Mononuclear cell (primary cell): ENCODE measurements at regions not wholly inside any gene's neighbourhood (a gene's known extent, or its start where the extent isn't known, plus 50 kb on each side); places are given as distances from the start of the nearest gene placed in this dataset.

Source experiments
- H3K27me3 ChIP-seq: 2 replicates; pipeline ENCODE4 v1.6.0; 2011; ENCODE audit warnings: low read length, control low read depth; ENCODE audit not compliant: insufficient read depth
- H3K4me1 ChIP-seq: 2 replicates; pipeline ENCODE4 v1.5.1; 2011; ENCODE audit warnings: mild to moderate bottlenecking, low read length, control low read depth; ENCODE audit not compliant: insufficient read depth
- H3K4me3 ChIP-seq: 2 replicates; pipeline ENCODE4 v1.5.1; 2011; ENCODE audit warnings: mild to moderate bottlenecking, low read length, moderate library complexity
- H3K9me3 ChIP-seq: 2 replicates; pipeline ENCODE4 v1.5.1; 2011; ENCODE audit warnings: low read depth, mild to moderate bottlenecking, control low read depth, low read length

DNA sequence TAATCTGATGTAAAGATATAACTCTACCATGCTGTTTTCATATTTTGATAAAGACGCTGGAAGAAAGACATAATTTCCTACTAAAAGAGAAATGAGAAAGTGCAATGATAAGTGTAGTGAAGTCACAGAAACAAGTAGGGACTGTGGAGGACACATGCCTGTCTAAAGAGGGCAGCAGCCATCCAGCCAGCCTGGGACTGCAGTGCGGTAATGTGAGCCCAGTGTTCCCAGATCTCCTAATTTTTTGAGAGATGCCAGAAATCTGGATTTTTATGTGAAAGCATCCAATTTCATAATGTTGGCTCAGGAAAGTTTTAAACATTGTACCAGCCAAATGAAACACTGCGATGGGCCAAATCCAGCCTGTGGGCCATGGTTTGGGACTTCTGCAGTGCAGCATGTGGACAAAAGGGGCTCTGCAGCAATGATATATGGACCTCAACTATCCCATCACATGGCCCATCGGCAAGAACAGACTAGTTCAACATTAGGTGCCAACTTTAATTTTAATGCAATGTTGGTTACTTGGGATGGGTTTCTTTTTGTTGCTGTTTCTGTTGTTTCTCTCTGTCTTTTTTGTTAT, 329.5 kb downstream of the LTN1 start:
- Histone ChIP-seq H3K27me3 (no peaks in the 10 kb centered on the region), H3K4me1 (no peaks in the 10 kb centered on the region), H3K4me3 (no peak overlapping the region), H3K9me3 (no peaks in the 10 kb centered on the region)

DNA sequence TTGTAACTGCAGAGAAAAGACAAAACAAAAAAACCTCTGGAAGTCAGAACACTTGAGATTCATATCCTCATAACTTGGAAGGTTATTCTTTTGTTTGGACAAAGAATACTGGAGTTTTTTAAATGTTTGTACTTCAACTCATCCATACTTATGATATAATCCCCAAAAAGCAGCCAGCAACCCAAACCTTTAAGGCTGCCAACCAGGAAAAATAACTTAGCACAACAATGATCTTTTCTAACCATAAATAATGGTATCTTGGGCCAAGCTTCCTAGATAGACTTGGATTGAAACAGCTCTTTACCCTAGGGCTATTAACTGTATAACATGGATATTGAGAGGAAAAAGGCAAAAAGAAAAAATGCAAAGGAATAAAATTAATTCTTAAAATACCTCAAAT, 335.1 kb downstream of the LTN1 start:
- Histone ChIP-seq H3K9me3 (no peaks in the 10 kb centered on the region), H3K4me1 (no peaks in the 10 kb centered on the region), H3K4me3 (no peak overlapping the region)

DNA sequence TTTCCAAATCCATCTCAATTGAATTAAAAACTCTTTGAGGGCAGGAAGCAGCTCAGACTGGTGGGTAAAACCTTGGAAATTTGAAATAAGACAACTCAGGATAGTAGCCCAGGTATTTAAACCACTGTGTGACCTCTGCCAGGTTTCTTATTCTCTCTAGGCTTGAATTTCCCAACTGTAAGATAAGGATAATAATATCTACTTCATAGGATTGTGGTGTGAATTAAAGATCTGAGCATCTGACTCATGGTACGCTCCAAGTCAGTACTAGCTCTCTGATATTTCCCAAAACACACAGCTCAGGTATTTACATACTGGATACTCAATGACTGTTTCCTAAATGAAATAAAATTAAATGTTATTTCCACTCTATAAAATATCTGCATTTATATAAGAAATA, 337.2 kb downstream of the LTN1 start:
- H3K4me3 ChIP-seq = no peak overlapping the region
- no peaks in the 10 kb centered on the region for H3K4me1 ChIP-seq
- H3K9me3 ChIP-seq = no peaks in the 10 kb centered on the region
- no peaks in the 10 kb centered on the region for H3K27me3 ChIP-seq

More for the DNA sequence above, 335.1 kb downstream of the LTN1 start:
- no peaks in the 10 kb centered on the region for H3K27me3 ChIP-seq

DNA sequence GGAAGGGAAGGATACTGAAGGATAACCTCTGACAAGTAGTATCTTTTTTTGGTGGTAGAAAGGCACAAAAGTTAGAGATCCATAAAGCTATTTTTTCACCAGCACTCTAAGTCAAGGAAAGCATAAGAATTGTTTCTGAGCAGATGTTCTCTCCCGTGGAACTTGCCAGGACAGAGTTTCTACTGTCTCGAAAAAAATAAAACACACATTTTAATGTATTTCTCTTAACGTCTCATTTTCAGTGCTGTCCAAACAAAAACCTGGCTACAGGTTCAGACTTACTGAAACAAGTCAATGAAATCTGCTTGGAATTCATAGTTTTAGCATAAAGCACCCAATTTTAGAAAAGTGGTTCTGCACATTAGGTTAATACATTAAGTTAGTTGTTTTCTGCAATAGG, 338.3 kb downstream of the LTN1 start:
- H3K4me1 ChIP-seq = no peaks in the 10 kb centered on the region
- H3K9me3 ChIP-seq = no peaks in the 10 kb centered on the region
- no peak overlapping the region for H3K4me3 ChIP-seq
- no peaks in the 10 kb centered on the region for H3K27me3 ChIP-seq

DNA sequence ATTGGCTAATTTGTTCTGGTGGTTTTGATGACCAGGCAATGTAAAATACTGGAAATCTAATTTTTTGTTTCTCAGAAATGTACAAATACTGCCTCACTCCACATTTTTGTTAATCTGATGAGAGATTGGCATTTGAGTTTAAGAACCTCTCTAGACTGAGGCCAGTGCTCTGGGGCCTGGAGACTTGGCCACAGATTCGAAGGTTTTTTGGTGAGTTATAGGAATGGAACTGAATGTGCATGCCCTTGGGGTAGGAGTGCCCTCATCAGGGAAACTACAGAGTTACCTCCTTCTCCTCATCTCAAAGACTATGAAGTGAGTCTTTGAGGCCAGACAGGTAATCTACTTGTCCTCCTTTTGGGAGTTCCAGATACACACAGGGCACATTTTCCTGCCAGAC, 347.9 kb downstream of the LTN1 start:
- no peaks in the 10 kb centered on the region for H3K27me3 ChIP-seq
- no peak overlapping the region for H3K4me3 ChIP-seq

DNA sequence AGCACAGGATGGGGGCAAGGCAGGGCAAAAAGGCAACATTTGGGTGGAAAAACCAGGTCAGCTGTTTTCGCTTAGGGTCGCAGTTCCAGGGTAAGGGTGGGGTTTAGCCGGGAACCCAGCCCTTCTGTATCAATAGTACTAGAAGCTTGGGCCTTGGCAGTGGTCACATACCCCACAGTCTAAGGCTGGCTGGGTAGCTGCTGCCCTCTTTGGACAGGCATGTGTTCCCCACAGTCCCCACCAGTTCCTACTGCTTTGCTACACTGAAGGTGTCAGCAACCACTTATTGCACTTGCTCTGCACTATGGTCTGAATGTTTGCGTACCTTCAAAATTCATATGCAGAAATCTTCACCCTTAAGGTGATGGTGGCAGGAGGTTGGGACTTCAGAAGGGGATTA, 349.8 kb downstream of the LTN1 start:
- no peaks in the 10 kb centered on the region for H3K9me3 ChIP-seq
- H3K4me1 ChIP-seq = no peaks in the 10 kb centered on the region
- no peak overlapping the region for H3K4me3 ChIP-seq
- no peaks in the 10 kb centered on the region for H3K27me3 ChIP-seq

More for the DNA sequence above, 347.9 kb downstream of the LTN1 start:
- Histone ChIP-seq H3K9me3 (no peaks in the 10 kb centered on the region), H3K4me1 (no peaks in the 10 kb centered on the region)

DNA sequence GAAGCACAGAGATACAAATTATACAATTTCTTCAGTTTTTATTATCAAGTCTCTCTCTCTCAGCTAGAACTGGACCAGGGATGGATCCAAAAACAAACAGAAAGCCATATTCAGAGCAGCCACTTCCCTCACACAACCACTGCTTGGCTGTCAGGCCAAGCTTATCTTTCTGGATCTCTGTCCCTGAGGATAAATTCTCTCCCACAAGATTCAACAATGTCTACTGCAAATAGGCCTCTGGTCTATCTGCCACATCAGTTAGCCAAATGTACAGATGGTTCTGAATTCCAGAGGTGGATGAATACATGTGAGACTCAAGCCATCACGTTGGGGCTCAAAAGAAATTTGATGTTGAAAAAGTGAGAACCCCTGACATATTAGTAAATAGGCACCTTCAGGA, 350.9 kb downstream of the LTN1 start:
- H3K9me3 ChIP-seq = no peaks in the 10 kb centered on the region
- no peaks in the 10 kb centered on the region for H3K4me1 ChIP-seq
- no peak overlapping the region for H3K4me3 ChIP-seq
- no peaks in the 10 kb centered on the region for H3K27me3 ChIP-seq

DNA sequence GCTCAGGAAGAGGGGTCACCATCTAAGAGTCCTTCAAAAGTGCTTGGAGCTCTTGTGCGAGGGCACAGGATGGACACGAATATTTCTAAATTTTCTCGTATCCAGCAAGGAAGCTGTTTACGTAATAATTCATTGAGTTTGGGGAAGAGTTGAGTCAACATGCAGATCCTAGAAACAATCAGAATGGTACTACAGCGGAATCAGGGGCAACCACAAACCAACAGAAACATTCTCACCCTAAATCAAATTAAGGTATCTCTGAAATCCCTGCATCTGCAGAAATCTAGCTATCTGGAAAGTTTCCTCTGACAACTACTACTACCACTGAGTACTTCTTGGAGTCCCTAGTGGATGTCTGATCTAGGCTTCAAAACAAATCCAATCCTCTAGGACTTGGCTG, 352.4 kb downstream of the LTN1 start:
- H3K9me3 ChIP-seq = no peaks in the 10 kb centered on the region
- no peaks in the 10 kb centered on the region for H3K4me1 ChIP-seq
- H3K27me3 ChIP-seq = no peaks in the 10 kb centered on the region
- H3K4me3 ChIP-seq = no peak overlapping the region

DNA sequence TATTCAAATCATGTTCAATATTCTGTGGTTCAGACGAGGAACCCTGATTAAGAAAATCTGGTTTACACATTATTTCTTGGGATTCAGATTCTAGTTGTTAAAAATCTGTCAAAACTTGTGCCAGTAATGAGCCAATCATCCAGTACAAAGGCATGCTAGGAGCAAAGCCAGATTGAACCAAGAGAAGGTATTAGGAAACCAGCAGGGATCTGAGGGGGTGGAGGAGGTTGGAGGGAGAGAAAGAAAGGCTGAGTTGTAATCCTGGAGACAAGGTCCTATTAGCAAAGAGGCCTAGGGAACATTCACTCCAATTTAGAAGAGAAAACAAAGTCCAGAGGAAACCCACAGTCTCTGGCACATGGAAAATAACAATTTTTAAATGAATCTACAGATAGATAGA, 352.9 kb downstream of the LTN1 start:
- no peaks in the 10 kb centered on the region for H3K27me3 ChIP-seq
- H3K4me3 ChIP-seq = no peak overlapping the region
- H3K9me3 ChIP-seq = no peaks in the 10 kb centered on the region
- no peaks in the 10 kb centered on the region for H3K4me1 ChIP-seq

DNA sequence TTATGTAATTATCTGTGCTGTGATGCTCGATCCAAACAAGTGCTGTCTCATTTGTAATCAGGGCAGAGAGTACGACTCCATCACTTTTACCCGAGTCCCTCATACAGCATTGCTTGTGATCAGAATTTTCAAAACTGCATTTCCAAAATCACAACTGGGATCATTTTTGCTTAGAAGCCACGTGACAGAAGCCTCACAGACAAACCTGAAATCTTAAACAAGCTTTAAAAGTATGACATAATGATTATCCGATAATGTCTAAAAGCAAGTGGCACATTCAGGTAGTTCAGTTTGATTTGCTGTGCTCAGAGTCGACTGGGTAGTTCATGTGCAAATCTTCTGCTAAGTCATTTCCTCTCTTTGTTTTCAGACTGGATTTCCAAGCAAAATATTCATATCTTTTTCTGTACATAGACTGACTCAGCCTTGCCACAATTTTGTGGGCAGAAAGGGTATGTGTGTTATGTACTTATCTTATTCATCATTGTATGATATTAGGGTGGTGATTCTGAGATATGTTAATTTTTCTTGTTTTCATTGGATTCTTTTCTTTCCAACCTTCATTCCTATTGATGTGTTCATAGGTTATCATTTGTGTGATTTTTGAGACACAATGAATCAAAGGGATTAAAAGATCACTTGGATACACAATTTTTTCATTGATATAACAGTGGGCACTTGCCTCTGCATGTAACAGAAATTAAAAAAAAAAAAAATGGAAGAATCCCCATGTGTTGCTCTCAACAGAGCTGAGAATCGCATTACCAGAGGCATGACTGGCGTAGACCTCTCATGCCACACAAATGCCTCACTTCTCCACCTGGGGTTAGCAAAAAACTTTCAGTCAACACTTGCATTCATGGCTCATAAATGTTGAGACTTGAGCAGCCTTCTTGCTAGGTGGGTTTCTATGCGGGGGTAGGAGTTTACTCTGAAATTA, 355.7 kb downstream of the LTN1 start:
- Histone ChIP-seq H3K4me3 (no peak overlapping the region), H3K9me3 (no peaks in the 10 kb centered on the region), H3K4me1 (no peaks in the 10 kb centered on the region), H3K27me3 (no peaks in the 10 kb centered on the region)

DNA sequence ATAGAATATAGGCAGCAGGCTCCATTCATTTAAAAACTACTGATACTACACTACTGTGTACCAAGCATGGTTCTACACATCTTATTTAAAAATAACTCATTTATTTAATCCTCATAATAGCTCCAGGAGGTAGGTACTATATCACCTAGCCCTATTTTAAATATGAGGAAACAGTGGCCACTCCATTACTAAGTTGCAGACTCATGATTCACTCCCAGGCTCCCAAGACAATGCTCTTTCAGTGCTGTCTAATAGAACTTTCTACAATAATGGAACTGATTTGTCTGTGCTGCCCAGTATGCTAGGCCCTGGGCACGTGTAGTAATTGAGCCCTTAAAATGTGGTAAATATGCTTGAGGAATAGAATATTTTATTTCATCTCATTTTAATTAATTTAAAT, 357.1 kb downstream of the LTN1 start:
- Histone ChIP-seq H3K27me3 (no peaks in the 10 kb centered on the region), H3K4me3 (no peak overlapping the region), H3K9me3 (no peaks in the 10 kb centered on the region), H3K4me1 (no peaks in the 10 kb centered on the region)

DNA sequence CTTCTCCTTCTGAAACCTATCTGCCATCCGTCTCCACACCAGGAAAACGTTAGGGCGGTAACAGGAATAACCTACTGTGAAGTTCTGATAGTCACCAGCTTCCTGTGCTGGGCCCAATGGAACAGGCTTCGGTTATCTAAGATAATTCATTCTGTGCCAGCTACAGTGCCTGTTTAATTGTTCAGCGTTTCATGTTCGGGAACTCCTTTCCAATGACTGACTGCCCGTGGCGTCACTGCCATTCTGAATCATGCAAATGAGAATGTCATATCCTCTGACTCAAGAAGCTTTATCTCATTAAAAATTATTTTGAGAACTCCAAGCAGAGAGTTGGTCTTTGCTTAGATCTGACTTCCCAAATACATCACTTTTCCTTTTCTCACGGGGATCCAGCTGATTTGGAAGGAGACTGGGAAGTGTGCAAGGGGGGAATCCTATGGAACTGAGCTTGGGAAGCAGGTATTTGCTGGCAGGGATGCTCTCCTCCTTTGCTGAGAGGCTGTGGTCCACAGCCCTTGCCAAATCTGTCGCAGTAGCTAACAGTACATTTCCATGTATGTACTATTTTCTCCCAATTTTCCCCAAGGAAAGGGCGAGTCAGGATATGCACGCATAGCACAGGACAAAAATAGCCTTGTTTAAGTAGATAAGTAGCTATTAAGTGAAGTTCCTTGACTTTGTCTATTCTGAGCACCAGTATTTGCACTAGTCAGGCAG, 358.7 kb downstream of the LTN1 start:
- Histone ChIP-seq H3K9me3 (no peaks in the 10 kb centered on the region), H3K4me1 (no peaks in the 10 kb centered on the region), H3K27me3 (no peaks in the 10 kb centered on the region), H3K4me3 (no peak overlapping the region)

DNA sequence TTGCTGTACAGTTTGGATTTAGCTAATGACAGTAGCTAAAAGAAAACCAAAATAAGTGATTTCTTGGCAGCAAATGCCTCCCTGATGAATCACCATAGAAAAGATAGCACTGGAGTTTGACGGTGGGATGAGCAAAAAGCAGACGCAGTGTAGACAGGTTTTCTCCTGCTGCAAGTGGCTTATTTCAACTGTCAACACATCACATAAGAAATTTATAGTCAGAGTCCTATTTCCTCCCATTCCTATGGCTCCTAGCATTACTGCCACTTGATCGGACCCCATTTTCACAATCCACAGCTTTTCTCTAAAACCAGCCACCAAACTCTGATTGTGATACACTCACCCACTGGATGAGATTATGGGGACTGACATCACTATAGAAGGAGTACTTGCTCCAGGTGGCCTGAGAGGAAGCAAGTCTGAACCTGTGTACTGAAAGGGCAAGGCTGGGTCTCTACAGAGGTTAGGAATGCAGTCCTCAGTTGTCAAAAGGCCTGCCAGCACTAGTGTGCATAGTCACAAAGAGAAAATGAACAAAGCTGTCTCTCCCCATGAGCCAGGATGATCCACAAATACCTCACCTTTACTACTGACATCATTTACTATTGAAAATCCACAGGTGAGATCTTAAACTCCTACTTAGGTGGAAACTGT, 359.8 kb downstream of the LTN1 start:
- Histone ChIP-seq H3K4me1 (no peaks in the 10 kb centered on the region), H3K27me3 (no peaks in the 10 kb centered on the region), H3K9me3 (no peaks in the 10 kb centered on the region), H3K4me3 (no peak overlapping the region)

DNA sequence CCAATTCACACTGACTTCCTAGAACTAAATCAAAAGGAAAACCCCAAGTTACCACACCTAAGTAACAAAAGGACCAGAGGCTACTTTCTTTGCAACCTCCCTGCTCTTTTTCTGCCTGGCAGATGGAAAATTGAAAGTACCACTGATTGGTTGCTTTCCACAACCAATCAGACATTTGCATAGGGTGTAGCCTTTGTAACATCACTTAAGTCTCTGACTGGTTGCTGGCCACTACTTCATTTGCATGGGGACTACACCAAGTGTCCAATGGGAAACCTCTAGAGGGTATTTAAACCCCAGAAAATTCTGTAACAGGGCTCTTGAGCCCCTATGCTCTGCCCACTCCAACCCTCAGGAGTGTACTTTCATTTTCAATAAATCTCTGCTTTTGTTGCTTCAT, 365.0 kb downstream of the LTN1 start:
- Histone ChIP-seq H3K9me3 (no peaks in the 10 kb centered on the region), H3K4me3 (no peak overlapping the region), H3K4me1 (no peaks in the 10 kb centered on the region), H3K27me3 (no peaks in the 10 kb centered on the region)

DNA sequence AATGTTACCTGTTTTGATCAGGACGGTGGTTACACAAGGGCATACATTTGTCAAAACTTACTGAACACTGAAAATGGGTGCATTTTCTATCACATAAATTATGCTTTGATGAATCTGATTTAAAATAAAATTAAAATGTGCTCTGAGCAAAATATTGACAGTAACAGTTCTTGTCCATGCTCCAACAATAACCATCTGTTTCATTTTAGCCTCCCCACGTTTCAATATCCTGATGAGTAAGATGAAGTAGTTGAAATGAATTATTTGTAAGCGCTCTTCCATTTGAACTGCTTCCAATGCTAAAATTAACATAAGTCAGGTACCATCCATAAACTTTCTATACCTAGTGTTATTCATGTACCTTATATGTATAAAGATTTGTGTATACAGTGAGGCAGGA, 365.4 kb downstream of the LTN1 start:
- H3K9me3 ChIP-seq = no peaks in the 10 kb centered on the region
- H3K27me3 ChIP-seq = no peaks in the 10 kb centered on the region
- H3K4me3 ChIP-seq = no peak overlapping the region
- H3K4me1 ChIP-seq = no peaks in the 10 kb centered on the region
